Cerebellar cortex (tissue), 1 donor: ENCODE measurements at regions not wholly inside any gene's neighbourhood (a gene's known extent, or its start where the extent isn't known, plus 50 kb on each side); places are given as distances from the start of the nearest gene placed in this dataset.

Experiments
- DNase-seq: peaks from one replicate; pipeline ENCODE4 v3.0.0-alpha.2; 2015; ENCODE audit warnings: low spot score

GRCh38 chr2:16081316-16082200 is 141.2 kb downstream of the MYCN start:
- no peak for DNase-seq

GRCh38 chr2:16080516-16080915 is 140.2 kb downstream of the MYCN start:
- DNase-seq: no peak

- DNase-seq: no peak
These were observed 139.7 kb downstream of the MYCN start for GRCh38 chr2:16080071-16080470.

GRCh38 chr2:16079637-16080036 is 139.3 kb downstream of the MYCN start:
- DNase-seq: no peak

GRCh38 chr2:16077601-16078000 is 137.3 kb downstream of the MYCN start:
- DNase-seq: no peak

GRCh38 chr2:16076911-16077310 is 136.6 kb downstream of the MYCN start:
- no peak for DNase-seq

- no peak for DNase-seq
These were observed 135.0 kb downstream of the MYCN start for GRCh38 chr2:16075045-16076012.

- DNase-seq: no peak
These were observed 133.6 kb downstream of the MYCN start for GRCh38 chr2:16073921-16074425.

GRCh38 chr2:16073471-16073870 is 133.1 kb downstream of the MYCN start:
- DNase-seq: no peak

GRCh38 chr2:16072638-16073290 is 132.4 kb downstream of the MYCN start:
- DNase-seq: no peak

- no peak for DNase-seq
These were observed 131.7 kb downstream of the MYCN start for GRCh38 chr2:16071865-16072637.

GRCh38 chr2:16071039-16071864 is 130.9 kb downstream of the MYCN start:
- no peak for DNase-seq

- no peak for DNase-seq
These were observed 130.3 kb downstream of the MYCN start for GRCh38 chr2:16070648-16070971.

GRCh38 chr2:16069933-16070647 is 129.7 kb downstream of the MYCN start:
- DNase-seq: no peak

- DNase-seq: no peak
These were observed 129.2 kb downstream of the MYCN start for GRCh38 chr2:16069663-16069932.

- DNase-seq: no peak
These were observed 128.2 kb downstream of the MYCN start for GRCh38 chr2:16068552-16068940.

- no peak for DNase-seq
These were observed 127.7 kb downstream of the MYCN start for GRCh38 chr2:16067866-16068551.

GRCh38 chr2:16067444-16067843 is 127.1 kb downstream of the MYCN start:
- no peak for DNase-seq

GRCh38 chr2:16067037-16067406 is 126.7 kb downstream of the MYCN start:
- DNase-seq: no peak
